WERI-Rb-1 (cell line): ENCODE measurements at regions not wholly inside any gene's neighbourhood (a gene's known extent, or its start where the extent isn't known, plus 50 kb on each side); places are given as distances from the start of the nearest gene placed in this dataset.

Experiments used
- DNase-seq: peaks from one replicate; pipeline ENCODE4 v3.0.0-alpha.2; 2020
- H3K27ac ChIP-seq: fragments of 250-450 bp; sonication (Bioruptor Pico); 2 replicates; pipeline ENCODE4 v1.5.1; 2020; ENCODE audit warnings: mild to moderate bottlenecking, moderate library complexity
- H3K27me3 ChIP-seq: fragments of 250-450 bp; sonication (Bioruptor Pico); 2 replicates; pipeline ENCODE4 v1.5.1; 2021; ENCODE audit warnings: mild to moderate bottlenecking, low read depth, moderate library complexity; ENCODE audit not compliant: insufficient read depth, severe bottlenecking
- H3K36me3 ChIP-seq: fragments of 250-450 bp; sonication (Bioruptor Pico); 2 replicates; pipeline ENCODE4 v1.5.1; 2020; ENCODE audit warnings: mild to moderate bottlenecking, moderate library complexity
- H3K4me3 ChIP-seq: 2 replicates; pipeline ENCODE4 v1.5.1; 2011; ENCODE audit warnings: low read depth, mild to moderate bottlenecking, control low read depth, low read length
- H3K9me3 ChIP-seq: fragments of 250-450 bp; sonication (Bioruptor Pico); 2 replicates; pipeline ENCODE4 v1.5.1; 2021; ENCODE audit warnings: mild to moderate bottlenecking, moderate library complexity; ENCODE audit not compliant: severe bottlenecking
- CTCF ChIP-seq: IDR thresholded peaks from 2 replicates; pipeline ENCODE4 v1.5.1; 2011; ENCODE audit warnings: low read depth, mild to moderate bottlenecking, control low read depth, inconsistent platforms, low read length

- H3K9me3 ChIP-seq, result no peaks in the 10 kb centered on the region
- DNase-seq, result peak; percentile 85
- TF ChIP-seq CTCF, result no peak
- no peaks in the 10 kb centered on the region for H3K27me3 ChIP-seq
- H3K4me3 ChIP-seq, result peak overlapping the region; percentile 11
- peak overlapping the region; percentile 79 for H3K27ac ChIP-seq
- H3K36me3 ChIP-seq, result no peaks in the 10 kb centered on the region
These were observed 73.4 kb upstream of the INSIG1 start for GRCh38 chr7:155224116-155224811.

- H3K27me3 ChIP-seq, result no peaks in the 10 kb centered on the region
- DNase-seq, result no peak
- no peak for TF ChIP-seq CTCF
These were observed 72.6 kb upstream of the INSIG1 start for GRCh38 chr7:155225095-155225494.

GRCh38 chr7:155225516-155225915, 72.2 kb upstream of the INSIG1 start:
- no peak for DNase-seq
- TF ChIP-seq CTCF, result no peak
- peak overlapping the region; percentile 79 for H3K27ac ChIP-seq
- no peak overlapping the region for H3K4me3 ChIP-seq
- no peaks in the 10 kb centered on the region for H3K36me3 ChIP-seq
- no peaks in the 10 kb centered on the region for H3K9me3 ChIP-seq
- H3K27me3 ChIP-seq, result no peaks in the 10 kb centered on the region

More at GRCh38 chr7:155225095-155225494, 72.6 kb upstream of the INSIG1 start:
- no peak overlapping the region for H3K4me3 ChIP-seq
- no peaks in the 10 kb centered on the region for H3K9me3 ChIP-seq
- H3K36me3 ChIP-seq, result no peaks in the 10 kb centered on the region
- peak overlapping the region; percentile 79 for H3K27ac ChIP-seq

GRCh38 chr7:155226261-155227003, 71.2 kb upstream of the INSIG1 start:
- no peak overlapping the region for H3K4me3 ChIP-seq
- no peak for DNase-seq
- H3K27ac ChIP-seq, result peak overlapping the region; percentile 79
- no peaks in the 10 kb centered on the region for H3K36me3 ChIP-seq
- no peak for TF ChIP-seq CTCF
- no peaks in the 10 kb centered on the region for H3K9me3 ChIP-seq
- no peaks in the 10 kb centered on the region for H3K27me3 ChIP-seq

- peak; percentile 16; the same call in 1 of the 2 replicates for TF ChIP-seq CTCF
- Histone ChIP-seq H3K4me3 (no peak overlapping the region), H3K27ac (peak overlapping the region; percentile 79), H3K27me3 (no peaks in the 10 kb centered on the region), H3K9me3 (no peaks in the 10 kb centered on the region), H3K36me3 (no peaks in the 10 kb centered on the region)
- peak; percentile 55 for DNase-seq
These were observed 70.5 kb upstream of the INSIG1 start for GRCh38 chr7:155227004-155227787.
